ENCODE measurements at regions not wholly inside any gene's neighbourhood (a gene's known extent, or its start where the extent isn't known, plus 50 kb on each side); places are given as distances from the start of the nearest gene placed in this dataset.

DNA sequence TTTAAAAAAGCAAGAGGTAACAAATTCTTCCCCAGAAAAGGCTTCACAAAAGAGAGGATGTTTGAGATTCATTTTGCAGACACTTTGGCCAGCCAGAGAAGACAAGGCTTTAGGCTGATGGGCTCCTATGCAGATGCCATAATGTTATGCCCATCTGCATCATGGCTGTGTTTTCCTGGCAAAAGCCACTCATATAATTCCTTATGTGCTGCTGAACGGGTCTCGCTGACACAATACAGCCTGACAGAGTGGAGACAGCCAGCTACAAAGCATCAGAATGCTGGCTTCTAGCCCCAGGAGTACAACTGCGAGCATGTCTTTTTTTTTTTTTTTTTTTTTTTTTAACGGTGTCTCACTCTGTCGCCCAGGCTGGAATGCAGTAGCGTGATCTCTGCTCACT is 1157.4 kb upstream of the AUTS2 start:
- H3K4me3 ChIP-seq (ENCODE audit: low read depth, low read length) = no peak overlapping the region
- TF ChIP-seq CTCF (IDR thresholded peaks at IDR 0.05; ENCODE audit: low read depth, low read length) = no peak

- no peak for TF ChIP-seq CTCF (IDR thresholded peaks at IDR 0.05; ENCODE audit: low read depth, low read length)
- H3K4me3 ChIP-seq (ENCODE audit: low read depth, low read length) = no peak overlapping the region
Observed at GRCh38 chr7:68441645-68442044, 1156.6 kb upstream of the AUTS2 start.

- no peak overlapping the region for H3K4me3 ChIP-seq (ENCODE audit: low read depth, low read length)
- no peak for TF ChIP-seq CTCF (IDR thresholded peaks at IDR 0.05; ENCODE audit: low read depth, low read length)
Observed at GRCh38 chr7:68442931-68443631, 1155.2 kb upstream of the AUTS2 start.

- TF ChIP-seq CTCF (IDR thresholded peaks at IDR 0.05; ENCODE audit: low read depth, low read length) = no peak
- no peak overlapping the region for H3K4me3 ChIP-seq (ENCODE audit: low read depth, low read length)
Observed at GRCh38 chr7:68444042-68444441, 1154.2 kb upstream of the AUTS2 start.

DNA sequence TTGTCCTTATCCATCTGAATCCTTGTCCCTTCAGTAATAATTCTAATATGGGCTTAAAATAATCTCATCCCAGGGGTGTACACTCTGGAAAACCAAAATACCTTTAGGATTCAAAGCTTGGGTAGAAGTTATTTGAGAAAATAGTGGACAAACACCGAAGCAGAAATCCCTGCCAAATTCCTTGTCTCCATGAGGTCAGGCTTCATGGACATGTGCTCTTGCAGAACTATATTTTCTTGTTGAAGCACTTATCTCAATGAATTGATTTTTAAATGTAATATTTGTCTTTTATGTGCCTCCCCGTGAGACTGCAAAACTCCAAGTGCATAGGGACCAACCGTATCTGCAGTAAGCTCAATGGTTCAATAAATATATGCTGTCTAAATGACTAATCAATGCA is 1153.3 kb upstream of the AUTS2 start:
- no peak overlapping the region for H3K4me3 ChIP-seq (ENCODE audit: low read depth, low read length)
- no peak for TF ChIP-seq CTCF (IDR thresholded peaks at IDR 0.05; ENCODE audit: low read depth, low read length)

- no peak overlapping the region for H3K4me3 ChIP-seq (ENCODE audit: low read depth, low read length)
- no peak for TF ChIP-seq CTCF (IDR thresholded peaks at IDR 0.05; ENCODE audit: low read depth, low read length)
Observed at GRCh38 chr7:68446183-68446582, 1152.1 kb upstream of the AUTS2 start.

GRCh38 chr7:68449099-68449498 is 1149.2 kb upstream of the AUTS2 start:
- no peak for TF ChIP-seq CTCF (IDR thresholded peaks at IDR 0.05; ENCODE audit: low read depth, low read length)
- H3K4me3 ChIP-seq (ENCODE audit: low read depth, low read length) = no peak overlapping the region
